GM12865 (cell line): ENCODE measurements at regions not wholly inside any gene's neighbourhood (a gene's known extent, or its start where the extent isn't known, plus 50 kb on each side); places are given as distances from the start of the nearest gene placed in this dataset.

Experiments
- DNase-seq: peaks from one replicate; pipeline ENCODE4 v3.0.0; 2010; ENCODE audit warnings: low read depth
- H3K4me3 ChIP-seq: 2 replicates; pipeline ENCODE4 v1.5.1; 2011; ENCODE audit warnings: mild to moderate bottlenecking, low read depth, low read length, control low read depth
- TF ChIP-seq, protein P1 (sequence below): IDR thresholded peaks from 2 replicates; pipeline ENCODE4 v1.5.1; 2011; ENCODE audit warnings: low read length, control low read depth, low read depth, inconsistent platforms; ENCODE audit not compliant: insufficient read depth; ENCODE audit errors: missing control alignments

DNA sequence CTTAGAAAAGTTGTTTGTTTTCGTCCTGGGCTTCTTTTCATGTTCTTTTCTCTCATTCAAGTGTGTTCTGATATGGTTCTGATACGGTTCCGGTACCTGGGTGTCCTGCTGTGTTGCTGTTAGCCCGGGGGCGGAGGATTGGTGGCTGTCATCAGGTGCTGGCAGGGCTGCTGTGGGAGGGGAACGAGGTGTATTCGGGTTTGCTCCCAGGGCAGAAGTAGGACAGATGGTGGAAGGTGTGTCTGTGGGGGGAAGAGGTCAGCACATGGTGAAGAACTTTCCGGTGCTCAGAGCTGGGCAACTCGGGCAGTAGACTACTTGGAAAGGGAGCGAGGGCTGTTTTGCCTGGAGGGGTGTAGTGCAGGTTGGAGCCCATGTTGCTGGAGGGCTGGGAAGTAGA, 70.2 kb downstream of the SLC25A47 start:
- H3K4me3 ChIP-seq: no peak overlapping the region
- TF ChIP-seq, protein P1, sequence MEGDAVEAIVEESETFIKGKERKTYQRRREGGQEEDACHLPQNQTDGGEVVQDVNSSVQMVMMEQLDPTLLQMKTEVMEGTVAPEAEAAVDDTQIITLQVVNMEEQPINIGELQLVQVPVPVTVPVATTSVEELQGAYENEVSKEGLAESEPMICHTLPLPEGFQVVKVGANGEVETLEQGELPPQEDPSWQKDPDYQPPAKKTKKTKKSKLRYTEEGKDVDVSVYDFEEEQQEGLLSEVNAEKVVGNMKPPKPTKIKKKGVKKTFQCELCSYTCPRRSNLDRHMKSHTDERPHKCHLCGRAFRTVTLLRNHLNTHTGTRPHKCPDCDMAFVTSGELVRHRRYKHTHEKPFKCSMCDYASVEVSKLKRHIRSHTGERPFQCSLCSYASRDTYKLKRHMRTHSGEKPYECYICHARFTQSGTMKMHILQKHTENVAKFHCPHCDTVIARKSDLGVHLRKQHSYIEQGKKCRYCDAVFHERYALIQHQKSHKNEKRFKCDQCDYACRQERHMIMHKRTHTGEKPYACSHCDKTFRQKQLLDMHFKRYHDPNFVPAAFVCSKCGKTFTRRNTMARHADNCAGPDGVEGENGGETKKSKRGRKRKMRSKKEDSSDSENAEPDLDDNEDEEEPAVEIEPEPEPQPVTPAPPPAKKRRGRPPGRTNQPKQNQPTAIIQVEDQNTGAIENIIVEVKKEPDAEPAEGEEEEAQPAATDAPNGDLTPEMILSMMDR: no peak
- DNase-seq: no peak

DNA sequence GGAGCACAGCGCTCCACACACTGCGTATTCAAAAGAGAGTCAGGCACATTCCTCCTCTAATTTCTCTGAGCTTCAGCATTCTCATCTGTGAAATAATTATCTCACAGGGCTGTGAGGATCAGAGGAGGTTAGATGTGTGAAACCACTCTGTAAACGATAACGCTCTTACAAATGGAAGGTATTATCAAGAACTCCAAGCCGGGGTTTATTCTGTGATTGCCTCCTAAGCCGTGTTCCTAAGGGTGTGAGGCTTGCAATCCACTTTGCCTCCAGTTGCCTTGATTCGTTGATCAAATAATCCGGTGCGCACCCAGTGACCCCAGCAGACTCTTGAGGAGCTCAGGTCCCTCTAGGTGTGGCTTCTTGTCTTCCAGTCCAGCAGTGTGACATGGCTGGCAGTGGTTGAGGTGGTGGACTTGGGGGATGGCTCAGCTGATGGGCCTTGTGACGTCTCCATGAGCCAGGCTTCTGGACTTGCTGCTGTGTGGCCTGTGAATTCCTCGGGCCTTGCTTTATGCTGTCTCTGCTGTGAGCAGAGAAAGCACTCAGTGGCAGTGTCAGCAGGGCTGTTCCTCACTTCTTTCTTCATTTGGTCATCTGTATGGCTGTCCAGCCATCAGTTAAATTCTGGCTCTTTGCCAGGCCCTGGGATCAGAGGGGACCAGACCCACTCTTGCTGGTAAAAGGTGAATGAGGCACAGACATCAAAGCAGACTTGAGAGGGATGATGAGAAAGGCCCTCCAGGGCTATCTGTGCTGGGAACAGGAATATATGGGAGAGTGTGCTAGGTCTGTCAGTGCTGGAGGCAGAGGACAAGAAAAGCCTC, 71.0 kb downstream of the SLC25A47 start:
- TF ChIP-seq, protein P1: no peak
- no peak for DNase-seq

DNA sequence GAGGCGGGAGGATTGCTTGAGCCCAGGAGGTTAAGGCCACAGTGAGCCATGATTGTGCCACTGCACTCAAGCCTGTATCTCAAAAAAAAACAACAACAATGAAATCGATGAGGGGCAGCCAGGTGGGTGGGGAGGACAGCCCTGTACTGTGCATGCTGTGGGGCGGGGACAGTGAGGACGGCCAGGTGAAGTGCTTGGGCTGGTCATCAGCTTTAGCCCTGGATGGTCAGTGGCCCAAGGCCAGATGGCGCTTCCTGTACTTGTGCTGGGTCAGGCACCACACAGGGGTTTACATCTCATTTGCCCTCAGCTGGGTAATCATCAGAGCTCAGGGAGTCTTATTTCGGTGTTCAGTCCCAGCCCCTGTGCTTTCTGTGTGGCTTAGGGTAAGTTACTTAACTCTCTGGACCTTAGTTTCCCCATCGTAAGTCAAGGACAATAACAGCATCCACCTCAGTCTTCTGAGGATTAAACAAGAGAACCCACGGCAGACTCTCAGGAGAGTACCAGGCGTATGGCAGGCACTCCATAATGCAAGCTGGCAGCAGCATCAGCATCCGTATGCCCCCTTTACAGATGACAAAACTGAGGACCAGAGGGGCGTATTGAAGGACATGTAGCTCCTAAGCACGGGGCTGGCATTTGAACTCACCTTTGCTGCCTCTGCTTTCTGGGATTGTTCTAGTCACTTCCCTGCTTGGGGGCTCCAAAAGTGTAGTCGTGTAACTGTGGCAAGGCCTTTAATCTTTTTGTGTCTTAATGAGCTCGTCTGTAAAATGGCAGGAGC, 71.9 kb downstream of the SLC25A47 start:
- no peak overlapping the region for H3K4me3 ChIP-seq
- no peak for DNase-seq
- TF ChIP-seq, protein P1: no peak

More for the DNA sequence above, 71.0 kb downstream of the SLC25A47 start:
- H3K4me3 ChIP-seq: no peak overlapping the region

DNA sequence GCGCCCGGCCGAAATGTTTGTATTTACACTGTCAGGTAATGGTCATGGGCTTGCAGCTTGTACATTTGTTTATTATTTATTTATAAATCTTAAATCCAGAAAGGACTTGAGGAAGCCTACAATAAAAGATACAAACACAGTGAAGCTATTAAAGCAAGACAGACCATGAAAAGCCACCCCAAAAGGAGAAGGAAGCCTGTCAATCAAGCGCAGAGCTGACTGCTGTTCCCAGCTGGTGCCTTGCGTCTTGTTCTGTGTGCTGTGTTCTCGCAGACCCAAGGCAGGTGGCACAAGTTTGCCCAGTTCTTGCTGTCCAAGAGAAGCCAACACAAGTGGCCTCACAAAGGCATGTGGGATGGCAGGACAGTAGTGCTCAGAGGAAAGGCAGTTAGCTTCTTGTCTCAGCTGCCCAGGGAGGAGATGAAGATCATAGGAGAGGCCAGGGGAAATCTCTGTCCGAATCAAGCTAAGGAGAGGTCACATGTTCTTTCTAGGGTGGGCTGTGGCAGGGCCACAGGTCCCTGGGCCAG, 73.2 kb downstream of the SLC25A47 start:
- TF ChIP-seq, protein P1: no peak
- DNase-seq: no peak
- H3K4me3 ChIP-seq: no peak overlapping the region

DNA sequence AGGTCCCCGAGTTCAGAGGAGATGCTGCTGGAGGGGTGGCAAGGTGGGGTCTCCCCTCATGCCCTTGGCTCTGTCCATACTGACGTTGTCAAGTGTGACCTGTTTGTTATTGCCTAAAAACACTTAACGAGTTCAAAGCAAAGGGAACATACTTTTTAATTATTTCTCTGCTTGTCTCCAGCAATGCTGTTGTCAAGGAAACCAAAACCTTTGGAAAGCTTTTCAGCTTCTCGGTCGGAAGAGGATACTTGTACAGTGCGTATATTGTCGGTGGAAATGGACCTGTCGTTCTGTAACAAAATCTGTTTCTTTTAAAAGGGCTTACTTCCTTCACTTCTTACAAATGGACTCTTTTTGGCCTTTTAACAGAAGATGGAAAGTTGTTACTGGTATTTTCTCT, 73.9 kb downstream of the SLC25A47 start:
- no peak for DNase-seq
- TF ChIP-seq, protein P1: no peak
- no peak overlapping the region for H3K4me3 ChIP-seq

DNA sequence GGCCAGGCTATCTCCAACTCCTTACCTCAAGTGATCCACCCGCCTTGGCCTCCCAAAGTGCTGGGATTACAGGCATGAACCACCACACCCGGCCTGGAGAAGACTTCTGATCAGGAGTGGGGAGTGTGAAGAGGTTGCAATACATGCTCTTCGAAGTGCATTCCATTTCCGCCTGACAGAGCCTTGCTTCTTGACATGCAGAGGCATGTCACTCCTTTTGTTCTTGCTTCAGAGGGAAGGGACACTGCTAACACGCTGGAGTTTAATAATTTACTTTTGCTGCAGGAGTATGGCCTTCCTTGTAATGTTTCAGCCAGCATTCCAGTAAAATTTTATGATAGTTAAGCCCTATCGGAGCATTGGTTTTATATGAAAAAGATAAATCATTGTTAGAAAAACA, 74.9 kb downstream of the SLC25A47 start:
- TF ChIP-seq, protein P1: no peak
- no peak overlapping the region for H3K4me3 ChIP-seq
- no peak for DNase-seq
